Lung (tissue), 11 donors: ENCODE measurements at regions not wholly inside any gene's neighbourhood (a gene's known extent, or its start where the extent isn't known, plus 50 kb on each side); places are given as distances from the start of the nearest gene placed in this dataset.
A peak's percentile ranks its signal among the peaks of the same experiment; 100 is the strongest.

Experiments
- ATAC-seq: fragments of 200-7000 bp; cut with Tn5 transposase; one replicate; pipeline ENCODE4 v1.9.1; 2020; ENCODE audit warnings: moderate number of reproducible peaks; ENCODE audit not compliant: insufficient read depth, low FRiP score
- DNase-seq, 3 donors: peaks; one replicate each; pipeline ENCODE4 v3.0.0-alpha.2; 2013 to 2017
- H3K27ac ChIP-seq, 2 donors: one replicate each; pipeline ENCODE4 v1.5.1; 2013; ENCODE audit warnings: mild to moderate bottlenecking in 2 of 2, moderate library complexity in 2 of 2, control low read depth in 1 of 2, inconsistent platforms in 1 of 2, low read depth in 1 of 2, low read length in 1 of 2
- H3K27me3 ChIP-seq, 3 donors: one replicate each; pipeline ENCODE4 v1.5.1; 2013; ENCODE audit warnings: low read length in 2 of 3; ENCODE audit not compliant: control insufficient read depth in 3 of 3, insufficient read depth in 3 of 3
- H3K36me3 ChIP-seq, 4 donors: one replicate each; pipeline ENCODE4 v1.5.1; 2013; ENCODE audit warnings: low read length in 4 of 4, mild to moderate bottlenecking in 1 of 4, moderate library complexity in 1 of 4; ENCODE audit not compliant: control insufficient read depth in 4 of 4, insufficient read depth in 4 of 4
- H3K4me1 ChIP-seq, 5 donors: one replicate each; pipeline ENCODE4 v1.5.1; 2013; ENCODE audit warnings: low read length in 5 of 5, mild to moderate bottlenecking in 2 of 5, moderate library complexity in 1 of 5; ENCODE audit not compliant: control insufficient read depth in 5 of 5, insufficient read depth in 5 of 5
- H3K4me3 ChIP-seq: one replicate; pipeline ENCODE4 v1.5.1; 2013; ENCODE audit warnings: mild to moderate bottlenecking, control low read depth, moderate library complexity
- H3K9ac ChIP-seq, 2 donors: one replicate each; pipeline ENCODE4 v1.5.1; 2013; ENCODE audit warnings: low read length in 2 of 2, control low read depth in 1 of 2; ENCODE audit not compliant: insufficient read depth in 1 of 2
- H3K9me3 ChIP-seq, 4 donors: one replicate each; pipeline ENCODE4 v1.5.1; 2013; ENCODE audit warnings: low read length in 3 of 4, mild to moderate bottlenecking in 1 of 4, moderate library complexity in 1 of 4; ENCODE audit not compliant: control insufficient read depth in 4 of 4, insufficient read depth in 3 of 4
- WGBS, 2 donors: extraction: QIAGEN DNeasy Blood & Tissue Kit; methylation state at CpG; one replicate each; pipeline ENCODE4 v1.1.7; 2013; 5-methylcytosine and 5-hydroxymethylcytosine counted together
- TF ChIP-seq, protein P1 (sequence below): IDR thresholded peaks from 2 replicates; pipeline ENCODE4 v1.5.1; 2012; ENCODE audit warnings: mild to moderate bottlenecking; ENCODE audit errors: control extremely low read depth, extremely low read depth
- donor health status: control.
- donor health status: control.
- donor health status: Bipolar disorder and iron deficiency.
- donor health status: healthy.
- donor health status: DM: yes; HTN: yes; CAD: no.

- H3K27ac ChIP-seq, result no peak overlapping the region
- H3K4me1 ChIP-seq, result peaks cover 0 to 4% (median 0%) of the 10 kb centered on the region in 5 donors
- WGBS, 2 donors, result 37 to 42% methylated on average over 5 of the region's 5 CpGs
- no peak overlapping the region for H3K9ac ChIP-seq
- H3K27me3 ChIP-seq, result no peaks in the 10 kb centered on the region
- TF ChIP-seq, protein P1, sequence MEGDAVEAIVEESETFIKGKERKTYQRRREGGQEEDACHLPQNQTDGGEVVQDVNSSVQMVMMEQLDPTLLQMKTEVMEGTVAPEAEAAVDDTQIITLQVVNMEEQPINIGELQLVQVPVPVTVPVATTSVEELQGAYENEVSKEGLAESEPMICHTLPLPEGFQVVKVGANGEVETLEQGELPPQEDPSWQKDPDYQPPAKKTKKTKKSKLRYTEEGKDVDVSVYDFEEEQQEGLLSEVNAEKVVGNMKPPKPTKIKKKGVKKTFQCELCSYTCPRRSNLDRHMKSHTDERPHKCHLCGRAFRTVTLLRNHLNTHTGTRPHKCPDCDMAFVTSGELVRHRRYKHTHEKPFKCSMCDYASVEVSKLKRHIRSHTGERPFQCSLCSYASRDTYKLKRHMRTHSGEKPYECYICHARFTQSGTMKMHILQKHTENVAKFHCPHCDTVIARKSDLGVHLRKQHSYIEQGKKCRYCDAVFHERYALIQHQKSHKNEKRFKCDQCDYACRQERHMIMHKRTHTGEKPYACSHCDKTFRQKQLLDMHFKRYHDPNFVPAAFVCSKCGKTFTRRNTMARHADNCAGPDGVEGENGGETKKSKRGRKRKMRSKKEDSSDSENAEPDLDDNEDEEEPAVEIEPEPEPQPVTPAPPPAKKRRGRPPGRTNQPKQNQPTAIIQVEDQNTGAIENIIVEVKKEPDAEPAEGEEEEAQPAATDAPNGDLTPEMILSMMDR, result no peak
- no peak for ATAC-seq
- peak in 2 of 3 donors; percentile 23 to 41 for DNase-seq
- no peaks in the 10 kb centered on the region for H3K36me3 ChIP-seq
- no peak overlapping the region for H3K4me3 ChIP-seq
- H3K9me3 ChIP-seq, result peaks cover 0 to 3% (median 0%) of the 10 kb centered on the region in 4 donors
Observed at GRCh38 chr17:56656701-56657327, 63.3 kb downstream of the NOG start.

- TF ChIP-seq, protein P1, result no peak
- no peak overlapping the region for H3K4me3 ChIP-seq
- DNase-seq, result no peak
- peaks cover 0 to 3% (median 0%) of the 10 kb centered on the region in 4 donors for H3K9me3 ChIP-seq
- peaks cover 0 to 4% (median 0%) of the 10 kb centered on the region in 5 donors for H3K4me1 ChIP-seq
- no peaks in the 10 kb centered on the region for H3K27me3 ChIP-seq
- H3K27ac ChIP-seq, result no peak overlapping the region
- no peaks in the 10 kb centered on the region for H3K36me3 ChIP-seq
- no peak for ATAC-seq
- WGBS, 2 donors, result 95 to 96% methylated on average over 5 of the region's 5 CpGs
- no peak overlapping the region for H3K9ac ChIP-seq
Observed at GRCh38 chr17:56658648-56659047, 65.1 kb downstream of the NOG start.

- H3K36me3 ChIP-seq, result no peaks in the 10 kb centered on the region
- H3K9me3 ChIP-seq, result peaks cover 0 to 3% (median 0%) of the 10 kb centered on the region in 4 donors
- TF ChIP-seq, protein P1, result no peak
- no peak for DNase-seq
- H3K9ac ChIP-seq, result no peak overlapping the region
- ATAC-seq, result no peak
- H3K27ac ChIP-seq, result no peak overlapping the region
- no peak overlapping the region for H3K4me3 ChIP-seq
- peaks cover 0 to 4% (median 0%) of the 10 kb centered on the region in 5 donors for H3K4me1 ChIP-seq
- no peaks in the 10 kb centered on the region for H3K27me3 ChIP-seq
Observed at GRCh38 chr17:56659622-56660021, 66.1 kb downstream of the NOG start.

DNA sequence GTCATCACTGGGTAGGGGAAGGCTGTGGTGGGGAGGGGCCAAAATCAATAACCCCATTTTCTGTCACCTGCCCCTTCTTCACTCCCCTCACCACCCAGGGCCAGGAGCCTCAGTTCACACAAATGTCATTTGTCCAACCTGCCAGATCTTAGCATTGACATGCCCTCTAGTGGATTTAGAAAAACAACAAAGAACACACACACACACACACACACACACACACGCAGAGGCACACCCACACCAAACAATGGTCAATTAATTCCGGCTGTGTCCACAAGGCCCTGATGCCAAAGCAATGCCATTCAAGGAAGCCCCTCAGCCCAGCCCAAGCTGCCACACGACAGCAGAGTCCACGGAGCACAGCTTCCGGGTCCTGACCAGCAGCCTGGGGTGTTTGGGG lies 68.4 kb downstream of the NOG start:
- TF ChIP-seq, protein P1, result no peak

More for the DNA sequence above, 68.4 kb downstream of the NOG start:
- DNase-seq (no peak), ATAC-seq (no peak)
- no peak overlapping the region for H3K9ac ChIP-seq
- H3K27ac ChIP-seq, result no peak overlapping the region
- H3K27me3 ChIP-seq, result no peaks in the 10 kb centered on the region
- H3K4me1 ChIP-seq, result peaks cover 0 to 3% (median 0%) of the 10 kb centered on the region in 5 donors
- H3K4me3 ChIP-seq, result no peak overlapping the region
- no peaks in the 10 kb centered on the region for H3K36me3 ChIP-seq
- peaks cover 0 to 2% (median 0%) of the 10 kb centered on the region in 4 donors for H3K9me3 ChIP-seq
- 72 to 78% methylated on average over 5 of the region's 5 CpGs for WGBS, 2 donors
